NCI-H510A (cell line): ENCODE measurements at regions not wholly inside any gene's neighbourhood (a gene's known extent, or its start where the extent isn't known, plus 50 kb on each side); places are given as distances from the start of the nearest gene placed in this dataset.
"Not testable (repeated sequence)": the region's sequence is repeated elsewhere in the genome, so short reads cannot be mapped to it uniquely, and the experiment has no call there.

Experiments used
- DNase-seq: peaks from one replicate; lab custom pipeline; 2025; lab: John Stamatoyannopoulos, UW

DNA sequence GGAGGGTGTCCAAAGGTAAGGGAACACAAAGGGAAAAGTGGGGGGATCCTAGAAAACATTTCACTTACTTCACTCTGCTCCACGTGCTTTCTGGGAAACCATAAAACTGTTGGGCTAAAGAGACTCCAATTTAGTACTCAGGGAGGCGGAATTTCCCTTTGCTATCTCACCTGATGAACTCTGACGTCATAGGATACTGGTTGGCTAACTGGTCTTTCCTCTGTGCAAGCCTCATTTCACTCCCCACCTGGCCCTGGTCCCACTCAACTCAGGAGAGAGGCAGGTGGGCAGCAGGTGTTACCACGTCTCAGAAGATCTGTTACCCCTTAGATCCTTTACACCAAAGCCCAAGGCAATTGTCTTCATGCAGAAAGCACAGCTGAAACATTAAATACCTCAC lies 51.8 kb upstream of the PMAIP1 start:
- peak; percentile 20 for DNase-seq

DNA sequence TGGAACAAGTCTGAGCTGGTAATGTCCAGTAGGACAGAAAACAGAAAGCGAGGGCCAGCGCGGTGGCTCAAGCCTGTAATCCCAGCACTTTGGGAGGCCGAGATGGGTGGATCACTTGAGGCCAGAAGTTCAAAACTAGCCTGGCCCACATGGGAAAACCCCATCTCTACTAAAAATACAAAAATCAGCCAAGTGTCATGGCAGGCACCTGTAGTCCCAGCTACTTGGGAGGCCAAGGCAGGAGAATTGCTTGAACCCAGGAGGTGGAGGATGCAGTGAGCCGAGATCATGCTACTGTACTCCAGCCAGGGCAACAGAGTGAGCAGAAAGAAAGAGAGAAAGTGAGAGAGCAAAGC lies 52.3 kb upstream of the PMAIP1 start:
- DNase-seq, result not testable (repeated sequence)

DNA sequence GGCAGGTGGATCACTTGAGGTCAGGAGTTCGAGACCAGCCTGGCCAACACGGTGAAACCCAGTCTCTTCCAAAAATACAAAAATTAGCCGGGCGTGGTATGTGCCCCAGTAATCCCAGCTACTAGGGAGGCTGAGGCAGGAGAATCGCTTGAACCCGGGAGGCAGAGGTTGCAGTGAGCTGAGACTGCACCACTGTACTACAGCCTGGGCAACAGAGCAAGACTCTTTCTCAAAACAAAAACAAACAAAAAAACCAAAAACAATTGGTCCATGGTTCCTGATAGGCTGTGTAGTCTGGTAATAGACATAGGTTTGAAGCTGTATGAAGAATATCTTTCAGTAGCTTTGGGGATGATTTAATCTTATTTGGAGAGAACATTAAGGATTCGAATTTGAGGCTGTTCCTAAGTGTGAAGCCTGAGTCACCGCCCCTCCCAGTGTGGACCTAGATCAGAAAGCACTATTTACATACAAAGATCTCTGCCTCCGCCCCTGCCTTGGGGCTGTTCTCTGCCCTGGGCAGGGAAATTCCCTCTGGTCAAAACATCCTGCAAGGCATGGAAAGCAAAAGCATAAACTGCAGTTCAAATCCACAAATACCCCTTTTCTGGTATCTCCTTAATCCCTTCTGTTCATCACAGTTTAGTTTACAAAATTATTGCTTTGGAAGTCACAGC lies 52.8 kb upstream of the PMAIP1 start:
- DNase-seq, result no peak

DNA sequence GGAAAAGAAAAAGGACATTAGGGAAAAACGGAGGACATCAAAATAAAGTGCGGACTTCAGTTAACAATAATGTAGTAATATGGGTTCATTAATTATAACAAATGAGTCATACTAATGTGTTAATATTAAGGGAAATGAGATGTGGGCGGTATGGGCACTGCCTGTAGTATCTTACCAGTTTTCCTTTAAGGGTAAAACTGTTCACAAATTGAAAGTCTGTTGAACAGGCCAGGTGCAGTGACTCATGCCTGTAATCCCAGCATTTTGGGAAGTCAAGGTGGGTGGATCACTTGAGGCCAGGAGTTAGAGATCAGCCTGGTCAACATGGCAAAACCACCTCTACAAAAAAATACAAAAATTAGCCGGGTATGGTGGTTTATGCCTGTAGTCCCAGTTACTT lies 56.8 kb upstream of the PMAIP1 start:
- no peak for DNase-seq

DNA sequence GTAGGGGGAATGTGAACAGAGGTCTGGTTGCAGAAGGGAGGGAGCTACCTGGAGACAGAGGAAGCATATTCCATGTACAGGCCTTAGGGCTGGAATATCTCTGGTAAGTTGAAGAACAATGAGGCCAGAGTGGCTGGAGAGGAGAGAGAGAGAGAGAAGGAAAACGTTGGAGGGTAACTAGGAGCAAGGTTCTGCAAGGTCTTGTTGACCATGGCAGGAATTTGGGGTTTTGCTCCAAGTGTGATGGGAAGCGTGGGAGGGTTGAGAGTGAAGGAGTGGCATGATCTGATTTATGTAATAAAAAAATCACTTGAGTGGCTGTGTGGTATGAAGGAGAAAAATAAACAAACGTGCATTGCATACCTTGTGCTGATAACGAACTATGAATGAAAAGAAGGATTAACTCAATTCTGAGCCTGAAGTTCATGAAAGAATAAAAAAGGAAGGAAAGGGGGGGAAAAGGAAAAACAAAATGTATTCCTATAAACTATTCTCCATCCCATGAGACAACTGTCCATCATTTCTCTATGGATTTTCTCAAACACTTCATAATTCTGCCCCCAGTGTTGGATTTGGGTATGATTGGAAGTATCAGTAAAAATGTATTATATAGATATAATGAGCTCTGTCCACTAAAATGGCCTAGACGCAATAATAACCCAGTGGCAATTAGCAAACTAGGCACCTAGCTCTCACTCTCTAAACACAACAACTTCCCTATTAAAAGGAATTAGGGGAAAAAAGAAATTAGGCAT lies 59.7 kb upstream of the PMAIP1 start:
- no peak for DNase-seq

DNA sequence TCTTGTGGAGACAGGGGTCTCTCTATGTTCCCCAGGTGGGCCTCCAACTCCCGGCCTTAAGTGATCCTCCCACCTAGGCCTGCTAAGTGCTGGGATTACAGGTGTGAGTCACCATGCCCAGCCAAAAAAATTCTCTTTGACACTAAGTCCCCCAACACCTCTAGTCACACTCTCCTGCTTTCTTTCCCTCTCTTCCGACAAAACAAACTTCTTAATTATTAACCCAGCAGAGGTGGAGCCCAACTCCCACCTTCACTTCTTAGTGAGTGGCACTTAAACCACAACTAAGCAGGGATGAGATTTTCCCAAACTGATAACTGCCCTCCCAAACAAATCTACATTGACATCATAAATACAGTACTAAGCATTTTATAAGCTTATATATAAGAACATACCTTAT lies 60.5 kb upstream of the PMAIP1 start:
- DNase-seq, result no peak

DNA sequence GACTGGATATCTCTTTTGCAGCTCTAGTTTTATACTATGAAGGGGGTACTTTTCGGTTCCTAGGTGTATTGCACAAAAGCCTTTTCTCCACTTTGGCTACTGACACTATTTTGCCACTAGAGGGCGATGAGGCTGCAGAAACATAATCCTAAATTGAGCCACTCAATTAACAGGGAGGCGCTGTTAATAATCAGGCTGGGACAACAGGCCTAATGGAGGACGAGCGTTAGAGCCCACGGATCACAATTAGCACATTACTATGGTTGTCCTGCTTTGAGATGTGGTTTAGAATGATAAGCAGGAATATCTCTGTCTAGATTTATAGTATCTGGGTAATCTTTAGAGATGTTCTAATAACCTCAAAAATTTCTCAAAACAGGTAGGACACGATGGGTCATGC lies 62.2 kb upstream of the PMAIP1 start:
- DNase-seq, result peak; percentile 40

DNA sequence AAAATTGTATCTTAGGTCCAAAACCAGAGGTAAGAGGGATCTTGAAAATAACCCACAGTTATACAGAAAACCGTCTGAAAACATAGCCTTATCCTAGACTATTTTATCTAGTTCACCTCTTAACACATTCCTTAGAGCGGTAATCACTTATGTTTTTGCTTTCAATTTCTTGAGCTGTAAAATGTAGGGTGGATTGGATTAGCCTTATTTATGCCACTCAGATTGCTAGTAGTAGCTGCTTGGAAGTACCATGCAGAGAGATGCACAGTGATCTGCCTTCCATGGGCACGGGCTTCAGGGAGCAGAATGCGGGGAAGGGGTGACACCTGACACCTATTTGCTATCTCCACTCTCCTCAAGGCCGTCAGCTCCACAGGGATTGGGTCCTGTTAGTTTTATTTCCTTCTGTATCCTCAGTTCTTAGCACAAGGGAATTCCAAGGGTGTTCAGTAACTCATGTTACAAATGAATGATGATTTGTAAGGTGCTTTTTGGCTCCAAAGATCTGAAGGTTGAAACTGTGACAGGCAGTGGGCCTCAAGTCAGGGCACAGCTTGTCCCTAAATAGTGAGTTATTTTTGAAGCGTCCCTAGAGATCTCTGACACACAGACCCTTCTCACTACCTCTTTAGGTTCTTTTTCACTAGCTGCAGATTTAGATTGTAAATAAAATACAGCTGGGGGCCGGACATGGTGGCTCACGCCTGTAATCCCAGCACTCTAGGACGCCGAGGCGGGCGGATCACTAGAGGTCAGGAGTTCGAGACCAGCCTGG lies 64.0 kb upstream of the PMAIP1 start:
- DNase-seq, result peak; percentile 36

DNA sequence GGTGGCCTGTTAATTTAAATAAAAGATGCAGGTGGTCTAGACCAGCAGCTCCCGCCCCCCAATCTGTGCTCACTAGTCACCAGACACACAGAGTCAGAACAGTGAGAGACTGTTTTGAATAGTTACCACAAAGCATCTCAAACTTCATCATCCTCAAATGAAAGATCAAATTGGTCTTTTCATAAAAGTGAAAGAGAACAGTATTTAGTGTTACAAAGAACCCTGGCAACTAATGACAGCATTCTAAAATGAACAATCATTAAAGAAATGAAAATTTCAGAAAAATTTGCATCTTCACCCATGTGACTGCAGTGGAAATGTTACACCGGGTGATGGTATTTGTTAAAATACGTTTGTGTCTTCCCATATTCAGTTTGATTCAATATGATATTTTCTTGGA lies 65.5 kb upstream of the PMAIP1 start:
- no peak for DNase-seq

DNA sequence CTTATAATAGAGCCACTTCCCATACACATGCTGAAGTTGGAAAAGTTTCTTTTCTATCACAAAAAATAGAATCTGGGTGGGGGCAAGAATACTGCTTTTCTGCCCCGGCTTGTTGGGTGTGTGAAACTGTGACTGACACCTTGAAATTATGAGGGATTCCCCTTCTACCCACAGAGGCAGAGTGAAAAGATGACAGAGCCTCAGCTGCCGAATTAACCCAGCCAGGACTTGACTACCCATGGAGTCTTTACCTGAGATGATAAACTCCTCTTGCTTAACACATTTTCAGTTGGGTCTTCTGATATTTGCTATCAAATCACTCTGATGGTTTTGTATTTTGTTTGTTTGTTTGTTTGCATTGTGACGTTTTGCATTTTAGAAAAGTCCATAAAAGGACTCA lies 66.0 kb upstream of the PMAIP1 start:
- DNase-seq, result no peak

DNA sequence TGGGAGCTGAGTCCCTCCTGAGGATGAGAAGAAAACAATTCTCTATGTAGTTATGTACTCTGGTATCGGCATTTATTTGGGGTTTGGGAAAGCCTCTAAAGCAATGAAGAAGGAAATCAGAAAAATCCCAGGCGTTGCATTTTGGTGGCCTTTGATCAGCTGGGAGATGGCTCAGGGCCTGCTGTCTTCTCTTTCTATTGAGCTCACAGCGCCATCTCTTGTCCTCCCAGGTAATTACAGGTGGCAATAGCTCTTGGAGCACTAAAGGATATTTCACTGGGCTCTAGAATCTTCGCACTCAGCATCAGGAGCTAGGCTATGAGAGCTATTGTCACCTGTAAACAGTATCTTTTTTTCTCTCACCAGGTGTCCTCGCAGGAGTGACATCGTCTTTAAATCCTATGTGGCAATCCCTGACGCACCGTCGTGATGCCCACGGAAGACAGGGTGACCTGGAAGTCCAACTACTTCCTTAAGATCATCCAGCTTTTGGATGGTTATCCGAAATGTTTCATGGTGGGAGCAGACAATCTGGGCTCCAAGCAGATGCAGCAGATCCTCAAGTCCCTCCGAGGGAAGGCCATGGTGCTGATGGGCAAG lies 76.1 kb upstream of the PMAIP1 start:
- DNase-seq, result peak; percentile 34

DNA sequence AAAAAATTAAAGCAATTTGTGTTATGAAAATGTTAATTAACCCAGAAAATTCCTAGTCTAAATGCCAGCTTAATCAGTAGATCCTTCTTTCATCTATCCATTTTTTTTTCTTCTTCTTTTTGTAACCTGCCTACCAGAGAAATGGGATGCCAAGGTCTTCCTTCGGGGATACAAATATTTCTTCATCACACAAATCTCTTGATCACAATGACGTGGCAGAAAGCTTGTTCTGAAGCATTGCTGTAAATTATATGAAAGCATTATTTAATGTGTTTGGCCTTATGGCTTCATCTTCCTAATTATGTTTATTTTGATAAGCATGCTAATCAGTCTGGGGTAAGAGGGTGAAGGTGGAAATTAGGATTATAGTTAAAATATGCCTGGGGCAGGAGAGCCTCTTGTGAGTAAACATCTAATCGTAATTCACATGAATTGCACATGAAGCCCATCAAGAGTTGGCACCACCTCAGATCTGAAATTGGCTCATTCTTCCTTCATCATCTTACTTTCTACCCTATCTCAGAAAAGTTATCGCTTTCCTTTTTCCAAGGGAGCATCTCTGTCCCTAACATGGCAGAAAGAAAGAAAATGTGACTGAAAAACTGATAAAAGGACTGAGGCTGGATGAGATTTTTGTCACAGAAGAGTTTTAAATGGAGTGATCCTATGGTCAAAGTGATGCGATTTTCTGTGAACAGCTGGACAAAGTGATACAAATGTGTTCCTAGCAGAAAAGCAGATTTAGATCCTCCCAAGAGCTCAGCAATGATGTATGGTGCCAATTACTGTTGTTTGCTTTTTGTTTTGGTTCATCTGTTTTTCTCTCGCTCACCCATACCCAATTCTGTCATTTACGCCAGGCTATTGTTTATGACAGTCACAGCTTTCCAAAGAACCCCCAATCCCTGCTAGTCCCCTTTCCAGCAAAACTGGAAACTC lies 76.9 kb upstream of the PMAIP1 start:
- DNase-seq, result no peak

DNA sequence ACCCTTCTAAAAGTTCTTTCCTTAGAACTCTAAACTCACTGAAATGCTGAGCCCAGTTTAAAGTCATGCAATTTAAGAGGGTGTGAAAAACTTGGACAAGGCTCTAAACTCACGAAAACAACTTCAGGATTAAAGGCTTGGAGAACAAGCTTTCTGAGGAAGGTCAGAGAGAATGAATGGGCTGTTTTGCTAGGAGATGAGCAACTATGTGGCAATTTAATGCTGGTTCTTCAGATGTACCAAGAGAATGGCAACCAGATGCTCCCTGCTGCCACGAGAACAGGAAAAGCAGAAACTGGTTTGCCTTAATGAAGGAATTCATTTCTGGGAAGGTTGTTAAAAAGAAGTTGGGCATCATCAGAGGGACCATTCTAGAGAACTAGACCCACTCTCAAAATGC lies 77.8 kb upstream of the PMAIP1 start:
- DNase-seq, result no peak

DNA sequence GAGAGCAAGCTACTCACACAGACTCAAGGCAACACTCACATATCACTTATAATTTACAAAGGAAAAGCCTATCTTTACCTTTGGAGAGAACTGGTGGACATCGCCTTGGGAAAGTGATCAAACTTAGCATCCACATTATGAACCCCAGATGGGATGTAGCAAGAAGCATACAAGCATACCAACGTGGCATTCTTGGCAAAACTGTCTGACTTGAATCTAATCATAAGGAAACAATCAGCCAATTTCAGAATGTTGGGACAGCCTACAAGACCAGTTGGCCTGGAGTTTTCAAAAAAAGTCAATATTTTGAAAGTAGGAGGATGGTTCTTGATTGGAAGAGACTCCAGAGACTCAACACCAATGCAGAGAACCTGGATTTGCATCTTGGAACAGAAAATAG lies 79.1 kb upstream of the PMAIP1 start:
- DNase-seq, result no peak

DNA sequence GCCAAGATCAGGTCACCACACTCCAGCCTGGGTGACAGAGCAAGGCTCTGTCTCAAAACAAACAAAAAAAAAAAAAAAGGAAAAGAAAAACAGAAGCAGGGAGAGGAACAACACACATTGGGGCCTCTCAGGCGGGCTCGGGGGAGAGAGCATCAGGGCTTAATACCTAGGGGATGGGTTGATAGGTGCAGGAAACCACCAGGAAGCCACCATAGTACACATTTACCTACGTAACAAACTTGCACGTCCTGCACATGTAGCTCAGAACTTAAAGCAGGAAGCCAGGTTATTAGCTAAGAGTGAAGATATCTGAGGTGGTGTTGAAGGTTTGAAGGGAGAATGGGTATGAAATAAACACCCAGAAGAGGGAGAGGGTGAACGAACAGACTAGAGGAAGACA lies 81.0 kb upstream of the PMAIP1 start:
- DNase-seq, result no peak

DNA sequence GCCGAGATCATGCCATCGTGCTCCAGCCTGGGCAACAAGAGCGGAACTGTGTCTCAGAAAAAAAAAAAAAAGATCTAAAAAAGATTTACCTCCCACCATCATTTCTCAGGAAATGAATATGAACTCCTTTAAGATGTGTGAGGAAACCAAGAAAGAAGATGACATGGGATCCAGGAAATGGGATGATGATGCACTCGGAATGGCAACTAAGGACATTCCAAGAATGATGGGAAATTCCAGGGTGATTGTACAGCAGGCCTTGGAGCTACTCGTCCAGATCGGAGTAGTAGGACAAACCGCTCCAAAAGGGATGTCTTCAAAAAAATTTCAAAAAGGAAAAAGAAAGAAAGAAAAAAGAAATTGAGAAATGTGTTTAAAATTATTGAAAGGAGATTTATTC lies 84.9 kb upstream of the PMAIP1 start:
- no peak for DNase-seq

DNA sequence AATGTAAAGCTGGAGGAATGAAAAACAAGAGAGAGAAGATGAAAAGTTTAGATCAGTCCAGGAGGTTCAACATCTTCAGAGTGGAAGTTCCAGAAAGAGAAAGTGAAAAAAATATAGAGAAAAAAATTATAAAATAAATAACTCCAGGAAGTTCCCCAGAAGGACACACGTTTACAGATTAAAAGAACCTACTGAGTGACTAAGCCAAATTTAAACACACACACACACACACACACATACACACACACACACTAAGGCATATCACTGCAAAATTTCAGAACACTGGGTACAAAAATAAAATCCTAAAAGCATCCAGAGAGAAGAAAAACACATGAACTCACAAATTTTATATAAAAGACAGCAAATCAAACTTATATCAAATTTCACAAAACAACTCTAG lies 85.9 kb upstream of the PMAIP1 start:
- no peak for DNase-seq

DNA sequence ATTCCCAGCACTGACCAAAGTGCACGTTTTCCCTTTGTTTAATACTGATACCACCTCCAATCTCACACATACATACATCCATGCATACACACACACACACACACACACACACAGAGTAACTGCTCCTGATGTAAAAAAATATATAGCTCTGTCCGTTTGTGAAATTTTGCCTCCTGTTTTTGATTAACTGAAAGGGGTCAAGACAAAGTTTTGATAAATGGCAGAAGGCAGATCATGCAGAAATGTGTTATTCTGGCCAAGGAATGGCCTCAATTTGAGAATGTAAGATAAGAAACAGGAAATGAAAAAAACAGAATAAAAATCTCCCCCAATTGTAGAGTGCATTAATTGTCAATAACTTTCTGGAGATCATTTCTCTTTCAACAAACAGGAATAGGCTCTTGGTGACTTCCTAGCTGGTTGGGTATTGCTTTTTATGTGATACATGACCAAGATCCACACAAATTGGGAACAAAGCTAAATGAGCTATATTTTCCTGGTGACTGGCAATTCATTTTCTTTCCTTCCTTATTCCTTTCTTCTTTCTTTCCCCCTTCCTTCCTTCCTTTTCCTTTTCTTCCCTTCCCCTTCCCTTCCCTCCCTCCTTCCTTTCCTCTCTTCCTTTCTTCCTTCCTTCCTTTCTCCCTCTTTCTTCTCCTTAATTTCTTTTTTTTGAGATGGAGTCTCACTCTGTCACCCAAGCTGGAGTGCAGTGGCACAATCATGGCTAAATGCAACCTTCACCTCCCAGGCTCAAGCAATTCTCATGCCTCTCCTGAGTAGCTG lies 88.9 kb upstream of the PMAIP1 start:
- no peak for DNase-seq

DNA sequence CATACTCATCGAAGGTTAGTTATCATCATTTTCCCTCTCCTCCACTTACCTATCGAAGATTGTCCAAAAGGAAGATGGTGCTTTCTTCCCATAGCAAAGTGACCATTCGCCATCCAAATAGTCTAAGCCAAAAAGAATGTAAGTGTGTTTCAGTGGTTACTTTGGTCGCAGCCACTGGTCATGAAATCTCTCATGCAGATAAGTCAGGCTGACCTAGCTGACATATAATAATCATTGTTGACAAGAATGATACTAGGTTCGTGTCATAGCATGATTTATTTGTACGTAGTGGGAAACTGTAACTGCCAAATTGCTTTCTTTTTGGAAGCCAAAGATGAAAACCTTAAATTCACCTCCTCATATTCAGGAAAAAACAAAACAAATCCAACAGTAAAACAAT lies 89.6 kb upstream of the PMAIP1 start:
- DNase-seq, result no peak

DNA sequence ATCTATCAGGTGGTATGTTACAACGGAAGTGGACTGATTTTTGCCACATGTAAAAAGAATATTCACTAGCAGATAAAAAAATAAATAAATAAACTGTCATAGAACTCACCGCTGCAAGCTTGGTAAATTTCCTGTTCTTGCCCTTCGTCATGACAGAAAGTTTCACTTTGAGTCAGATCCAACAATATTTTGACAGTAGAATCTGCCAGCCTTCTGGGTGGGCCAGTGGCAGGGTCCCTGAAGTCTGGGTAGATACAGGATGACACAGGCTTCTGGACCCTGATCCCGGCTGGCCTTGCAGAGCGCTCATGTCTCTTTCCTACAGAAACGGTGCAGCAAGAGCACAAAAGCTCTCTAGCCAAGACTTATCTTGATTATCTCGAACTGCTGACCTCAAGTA lies 97.8 kb upstream of the PMAIP1 start:
- DNase-seq, result no peak

DNA sequence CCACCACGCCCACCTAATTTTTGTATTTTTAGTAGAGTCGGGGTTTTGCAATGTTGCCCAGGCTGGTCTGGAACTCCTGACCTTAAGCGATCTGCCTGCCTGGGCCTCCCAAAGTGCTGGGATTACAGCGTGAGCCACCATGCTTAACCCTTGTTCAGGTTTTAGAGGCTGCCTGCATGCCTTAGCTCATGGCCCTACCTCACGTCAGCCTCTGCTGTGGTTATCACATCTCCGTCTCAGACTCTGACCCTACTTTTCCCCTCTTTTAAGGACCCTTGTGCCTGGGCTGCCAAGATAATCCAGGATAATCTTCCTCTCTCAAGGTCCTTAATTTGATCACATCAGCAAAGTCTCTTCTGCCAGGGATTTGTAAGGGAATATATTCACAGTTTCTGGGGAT lies 98.2 kb upstream of the PMAIP1 start:
- no peak for DNase-seq
